ENCODE measurements at regions not wholly inside any gene's neighbourhood (a gene's known extent, or its start where the extent isn't known, plus 50 kb on each side); places are given as distances from the start of the nearest gene placed in this dataset.

- no peak overlapping the region for H2BK5ac ChIP-seq (ENCODE audit: low read depth, low read length, poor library complexity, severe bottlenecking)
- no peak overlapping the region for H3K27ac ChIP-seq (ENCODE audit: low read length, poor library complexity, severe bottlenecking)
- H2AK5ac ChIP-seq (ENCODE audit: low read length, severe bottlenecking) = no peak overlapping the region
- H3K4me1 ChIP-seq (ENCODE audit: control insufficient read depth, insufficient read depth, low read depth, low read length) = no peaks in the 10 kb centered on the region
- no peak overlapping the region for H3K23ac ChIP-seq (ENCODE audit: low read length in 2 of 2)
- no peak overlapping the region for H3K14ac ChIP-seq (ENCODE audit: low read length in 2 of 2)
- no peak overlapping the region for H3K4ac ChIP-seq (ENCODE audit: low read depth in 1 of 2, low read length in 2 of 2)
- no peak overlapping the region for H2AFZ ChIP-seq (ENCODE audit: low read depth, low read length)
- no peak overlapping the region for H2BK15ac ChIP-seq (ENCODE audit: low read depth, poor library complexity, severe bottlenecking)
- H3K4me3 ChIP-seq (ENCODE audit: insufficient read depth in 1 of 2, low read depth in 1 of 2, low read length in 2 of 2) = no peak overlapping the region
- H3K36me3 ChIP-seq (ENCODE audit: control insufficient read depth in 1 of 2, insufficient read depth in 2 of 2, low read depth in 1 of 2, low read length in 2 of 2) = no peaks in the 10 kb centered on the region
- WGBS = no CpG with 5 or more reads among the region's 1 CpG
- DNase-seq = no peak
- H3K9me3 ChIP-seq (ENCODE audit: control insufficient read depth, low read length) = no peaks in the 10 kb centered on the region
- H2BK12ac ChIP-seq (ENCODE audit: low read length in 2 of 2) = no peak overlapping the region
- H3K18ac ChIP-seq (ENCODE audit: low read depth in 1 of 2, low read length in 2 of 2) = no peak overlapping the region
- H3K79me1 ChIP-seq (replicated peaks; ENCODE audit: low read length, poor library complexity, severe bottlenecking) = no peaks in the 10 kb centered on the region
- no peak overlapping the region for H3K4me2 ChIP-seq (ENCODE audit: low read length, poor library complexity, severe bottlenecking)
- no peak overlapping the region for H2BK120ac ChIP-seq (ENCODE audit: low read depth, low read length)
- H3K9ac ChIP-seq (ENCODE audit: low read length) = no peak overlapping the region
- H4K8ac ChIP-seq (ENCODE audit: low read length) = no peak overlapping the region
- no peaks in the 10 kb centered on the region for H3K27me3 ChIP-seq (ENCODE audit: control insufficient read depth in 1 of 2, insufficient read depth in 1 of 2, low read length in 2 of 2)
- no peak overlapping the region for H4K91ac ChIP-seq (ENCODE audit: low read length)
Observed at GRCh38 chr4:17336986-17337385, 174.9 kb downstream of the QDPR start.

- Histone ChIP-seq H2AK5ac (ENCODE audit: low read length, severe bottlenecking) (no peak overlapping the region), H2BK12ac (ENCODE audit: low read length in 2 of 2) (no peak overlapping the region), H2AFZ (ENCODE audit: low read depth, low read length) (no peak overlapping the region), H3K27ac (ENCODE audit: low read length, poor library complexity, severe bottlenecking) (no peak overlapping the region), H3K9me3 (ENCODE audit: control insufficient read depth, low read length) (no peaks in the 10 kb centered on the region), H3K27me3 (ENCODE audit: control insufficient read depth in 1 of 2, insufficient read depth in 1 of 2, low read length in 2 of 2) (no peaks in the 10 kb centered on the region), H3K23ac (ENCODE audit: low read length in 2 of 2) (no peak overlapping the region), H3K36me3 (ENCODE audit: control insufficient read depth in 1 of 2, insufficient read depth in 2 of 2, low read depth in 1 of 2, low read length in 2 of 2) (no peaks in the 10 kb centered on the region), H3K79me1 (replicated peaks; ENCODE audit: low read length, poor library complexity, severe bottlenecking) (no peaks in the 10 kb centered on the region), H2BK5ac (ENCODE audit: low read depth, low read length, poor library complexity, severe bottlenecking) (no peak overlapping the region), H4K91ac (ENCODE audit: low read length) (no peak overlapping the region), H3K14ac (ENCODE audit: low read length in 2 of 2) (no peak overlapping the region), H2BK15ac (ENCODE audit: low read depth, poor library complexity, severe bottlenecking) (no peak overlapping the region), H3K9ac (ENCODE audit: low read length) (no peak overlapping the region), H3K4me1 (ENCODE audit: control insufficient read depth, insufficient read depth, low read depth, low read length) (no peaks in the 10 kb centered on the region), H3K4me3 (ENCODE audit: insufficient read depth in 1 of 2, low read depth in 1 of 2, low read length in 2 of 2) (no peak overlapping the region), H4K8ac (ENCODE audit: low read length) (no peak overlapping the region), H3K4me2 (ENCODE audit: low read length, poor library complexity, severe bottlenecking) (no peak overlapping the region), H3K4ac (ENCODE audit: low read depth in 1 of 2, low read length in 2 of 2) (no peak overlapping the region), H3K18ac (ENCODE audit: low read depth in 1 of 2, low read length in 2 of 2) (no peak overlapping the region), H2BK120ac (ENCODE audit: low read depth, low read length) (no peak overlapping the region)
- 59% methylated on average over 10 of the region's 10 CpGs for WGBS
- no peak for DNase-seq
Observed at GRCh38 chr4:17336524-17336961, 175.3 kb downstream of the QDPR start.

GRCh38 chr4:17336069-17336468, 175.8 kb downstream of the QDPR start:
- Histone ChIP-seq H3K4me2 (ENCODE audit: low read length, poor library complexity, severe bottlenecking) (no peak overlapping the region), H2AFZ (ENCODE audit: low read depth, low read length) (no peak overlapping the region), H3K27me3 (ENCODE audit: control insufficient read depth in 1 of 2, insufficient read depth in 1 of 2, low read length in 2 of 2) (no peaks in the 10 kb centered on the region), H3K4me1 (ENCODE audit: control insufficient read depth, insufficient read depth, low read depth, low read length) (no peaks in the 10 kb centered on the region), H3K18ac (ENCODE audit: low read depth in 1 of 2, low read length in 2 of 2) (no peak overlapping the region), H3K9ac (ENCODE audit: low read length) (no peak overlapping the region), H4K8ac (ENCODE audit: low read length) (no peak overlapping the region), H3K23ac (ENCODE audit: low read length in 2 of 2) (no peak overlapping the region), H2BK5ac (ENCODE audit: low read depth, low read length, poor library complexity, severe bottlenecking) (no peak overlapping the region), H3K4ac (ENCODE audit: low read depth in 1 of 2, low read length in 2 of 2) (no peak overlapping the region), H3K36me3 (ENCODE audit: control insufficient read depth in 1 of 2, insufficient read depth in 2 of 2, low read depth in 1 of 2, low read length in 2 of 2) (no peaks in the 10 kb centered on the region), H2BK15ac (ENCODE audit: low read depth, poor library complexity, severe bottlenecking) (no peak overlapping the region), H2BK12ac (ENCODE audit: low read length in 2 of 2) (no peak overlapping the region), H3K79me1 (replicated peaks; ENCODE audit: low read length, poor library complexity, severe bottlenecking) (no peaks in the 10 kb centered on the region), H4K91ac (ENCODE audit: low read length) (no peak overlapping the region), H3K9me3 (ENCODE audit: control insufficient read depth, low read length) (no peaks in the 10 kb centered on the region), H2BK120ac (ENCODE audit: low read depth, low read length) (no peak overlapping the region), H3K4me3 (ENCODE audit: insufficient read depth in 1 of 2, low read depth in 1 of 2, low read length in 2 of 2) (no peak overlapping the region), H3K14ac (ENCODE audit: low read length in 2 of 2) (no peak overlapping the region), H2AK5ac (ENCODE audit: low read length, severe bottlenecking) (no peak overlapping the region), H3K27ac (ENCODE audit: low read length, poor library complexity, severe bottlenecking) (no peak overlapping the region)
- no peak for DNase-seq
- no CpG with 5 or more reads among the region's 1 CpG for WGBS

GRCh38 chr4:17335371-17335770, 176.5 kb downstream of the QDPR start:
- Histone ChIP-seq H2BK120ac (ENCODE audit: low read depth, low read length) (no peak overlapping the region), H2BK5ac (ENCODE audit: low read depth, low read length, poor library complexity, severe bottlenecking) (no peak overlapping the region), H2BK15ac (ENCODE audit: low read depth, poor library complexity, severe bottlenecking) (no peak overlapping the region), H3K4ac (ENCODE audit: low read depth in 1 of 2, low read length in 2 of 2) (no peak overlapping the region), H4K8ac (ENCODE audit: low read length) (no peak overlapping the region), H2AFZ (ENCODE audit: low read depth, low read length) (no peak overlapping the region), H3K79me1 (replicated peaks; ENCODE audit: low read length, poor library complexity, severe bottlenecking) (no peaks in the 10 kb centered on the region), H2BK12ac (ENCODE audit: low read length in 2 of 2) (no peak overlapping the region), H3K4me3 (ENCODE audit: insufficient read depth in 1 of 2, low read depth in 1 of 2, low read length in 2 of 2) (no peak overlapping the region), H3K9ac (ENCODE audit: low read length) (no peak overlapping the region), H2AK5ac (ENCODE audit: low read length, severe bottlenecking) (no peak overlapping the region), H3K18ac (ENCODE audit: low read depth in 1 of 2, low read length in 2 of 2) (no peak overlapping the region), H3K27ac (ENCODE audit: low read length, poor library complexity, severe bottlenecking) (no peak overlapping the region), H3K14ac (ENCODE audit: low read length in 2 of 2) (no peak overlapping the region), H3K27me3 (ENCODE audit: control insufficient read depth in 1 of 2, insufficient read depth in 1 of 2, low read length in 2 of 2) (no peaks in the 10 kb centered on the region), H4K91ac (ENCODE audit: low read length) (no peak overlapping the region), H3K36me3 (ENCODE audit: control insufficient read depth in 1 of 2, insufficient read depth in 2 of 2, low read depth in 1 of 2, low read length in 2 of 2) (no peaks in the 10 kb centered on the region), H3K9me3 (ENCODE audit: control insufficient read depth, low read length) (no peaks in the 10 kb centered on the region), H3K23ac (ENCODE audit: low read length in 2 of 2) (no peak overlapping the region), H3K4me1 (ENCODE audit: control insufficient read depth, insufficient read depth, low read depth, low read length) (no peaks in the 10 kb centered on the region), H3K4me2 (ENCODE audit: low read length, poor library complexity, severe bottlenecking) (no peak overlapping the region)
- WGBS = 80% methylated on average over 2 of the region's 3 CpGs
- DNase-seq = no peak

Measured in mesenchymal stem cell (in vitro differentiated cells and primary cell).